Mucosa of rectum (tissue), 2 donors: ENCODE measurements at regions not wholly inside any gene's neighbourhood (a gene's known extent, or its start where the extent isn't known, plus 50 kb on each side); places are given as distances from the start of the nearest gene placed in this dataset.
A peak's percentile ranks its signal among the peaks of the same experiment; 100 is the strongest.
"Not testable (repeated sequence)": the region's sequence is repeated elsewhere in the genome, so short reads cannot be mapped to it uniquely, and the experiment has no call there.

ENCODE experiments used
- H3K27ac ChIP-seq, 2 donors: one replicate each; pipeline ENCODE4 v1.7.0; 2013; ENCODE audit warnings: inconsistent platforms in 2 of 2, low read depth in 2 of 2, low read length in 2 of 2
- H3K27me3 ChIP-seq, 2 donors: one replicate each; pipeline ENCODE4 v1.7.0; 2013; ENCODE audit warnings: low read length in 2 of 2; ENCODE audit not compliant: control insufficient read depth in 2 of 2, insufficient read depth in 2 of 2
- H3K36me3 ChIP-seq, 2 donors: one replicate each; pipeline ENCODE4 v1.7.0; 2013; ENCODE audit warnings: low read length in 2 of 2; ENCODE audit not compliant: control insufficient read depth in 2 of 2, insufficient read depth in 2 of 2
- H3K4me1 ChIP-seq, 2 donors: one replicate each; pipeline ENCODE4 v1.7.0; 2013; ENCODE audit warnings: low read length in 2 of 2, mild to moderate bottlenecking in 1 of 2; ENCODE audit not compliant: control insufficient read depth in 2 of 2, insufficient read depth in 2 of 2
- H3K4me3 ChIP-seq, 2 donors: one replicate each; pipeline ENCODE4 v1.7.0; 2013; ENCODE audit warnings: low read length in 2 of 2
- H3K9ac ChIP-seq, 2 donors: one replicate each; pipeline ENCODE4 v1.7.0; 2013; ENCODE audit warnings: low read length in 2 of 2, low read depth in 1 of 2, mild to moderate bottlenecking in 1 of 2
- H3K9me3 ChIP-seq, 2 donors: one replicate each; pipeline ENCODE4 v1.7.0; 2013; ENCODE audit warnings: low read length in 2 of 2; ENCODE audit not compliant: control insufficient read depth in 2 of 2
- donor health status: healthy.
- donor health status: Normal muscosa, but diverticular disease.

DNA sequence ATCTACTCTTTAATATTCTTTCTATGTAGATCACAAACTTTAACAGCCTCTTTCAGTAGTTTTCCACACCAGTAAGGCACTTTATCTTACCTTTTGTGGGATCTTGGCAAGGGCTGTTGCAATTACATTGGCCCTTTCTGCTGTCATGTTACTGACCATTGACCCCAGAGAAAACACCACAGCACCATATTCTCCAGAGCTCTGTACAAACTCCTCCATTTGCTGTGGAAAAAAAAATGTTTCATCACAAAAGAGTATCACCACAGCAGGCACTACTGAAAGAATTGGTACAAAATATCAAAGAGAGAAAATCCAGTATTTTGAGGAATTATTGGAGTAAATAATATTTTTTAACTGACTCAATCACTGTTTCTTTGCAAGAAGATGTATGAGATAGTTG lies 62.3 kb upstream of the UGT2A3 start:
- not testable (repeated sequence) for H3K9ac ChIP-seq, H3K27ac ChIP-seq, H3K4me1 ChIP-seq, H3K27me3 ChIP-seq, H3K36me3 ChIP-seq, H3K9me3 ChIP-seq, H3K4me3 ChIP-seq

DNA sequence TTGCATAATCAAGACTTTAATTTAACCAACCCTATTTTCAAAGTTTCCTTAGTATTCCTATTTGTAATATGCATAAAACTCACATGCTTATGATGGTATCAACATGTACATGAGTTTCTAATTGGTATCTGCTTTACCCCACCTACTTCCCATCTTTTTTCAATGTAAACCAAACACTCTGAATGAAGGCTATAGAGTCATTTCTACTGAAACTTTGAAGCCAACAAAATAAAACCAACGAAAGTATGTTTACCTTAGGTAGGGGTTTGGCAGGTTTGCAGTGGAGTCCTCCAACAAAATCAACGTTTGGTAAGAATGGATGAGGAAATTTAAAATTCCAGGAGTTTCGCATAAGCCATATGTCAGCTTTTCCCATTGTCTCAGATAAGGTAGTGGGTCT lies 66.4 kb upstream of the UGT2A3 start:
- not testable (repeated sequence) for H3K4me1 ChIP-seq, H3K9ac ChIP-seq, H3K27ac ChIP-seq, H3K4me3 ChIP-seq, H3K27me3 ChIP-seq, H3K36me3 ChIP-seq, H3K9me3 ChIP-seq

GRCh38 chr4:69019538-69020461 lies 68.2 kb upstream of the UGT2A3 start:
- peak overlapping the region in 1 of 2 donors; percentile 20 for H3K4me3 ChIP-seq
- not testable (repeated sequence) for H3K9ac ChIP-seq, H3K27ac ChIP-seq, H3K27me3 ChIP-seq, H3K4me1 ChIP-seq, H3K9me3 ChIP-seq, H3K36me3 ChIP-seq

DNA sequence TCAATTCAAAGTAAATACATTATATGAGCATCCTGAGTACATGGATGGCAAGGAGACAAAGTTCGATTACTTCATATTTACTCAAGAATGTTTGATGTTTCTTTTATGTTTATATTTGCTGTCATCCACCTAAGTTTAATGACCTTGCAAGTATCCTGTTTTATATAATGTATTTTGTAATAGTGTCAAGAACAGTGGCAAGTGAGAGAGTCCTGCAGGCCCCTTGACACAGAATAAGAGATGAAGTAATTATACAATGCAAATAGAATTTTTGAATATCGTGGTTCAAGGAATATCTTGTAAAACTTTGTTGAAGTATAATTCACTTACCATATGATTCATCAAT lies 68.8 kb upstream of the UGT2A3 start:
- H3K36me3 ChIP-seq = not testable (repeated sequence)

DNA sequence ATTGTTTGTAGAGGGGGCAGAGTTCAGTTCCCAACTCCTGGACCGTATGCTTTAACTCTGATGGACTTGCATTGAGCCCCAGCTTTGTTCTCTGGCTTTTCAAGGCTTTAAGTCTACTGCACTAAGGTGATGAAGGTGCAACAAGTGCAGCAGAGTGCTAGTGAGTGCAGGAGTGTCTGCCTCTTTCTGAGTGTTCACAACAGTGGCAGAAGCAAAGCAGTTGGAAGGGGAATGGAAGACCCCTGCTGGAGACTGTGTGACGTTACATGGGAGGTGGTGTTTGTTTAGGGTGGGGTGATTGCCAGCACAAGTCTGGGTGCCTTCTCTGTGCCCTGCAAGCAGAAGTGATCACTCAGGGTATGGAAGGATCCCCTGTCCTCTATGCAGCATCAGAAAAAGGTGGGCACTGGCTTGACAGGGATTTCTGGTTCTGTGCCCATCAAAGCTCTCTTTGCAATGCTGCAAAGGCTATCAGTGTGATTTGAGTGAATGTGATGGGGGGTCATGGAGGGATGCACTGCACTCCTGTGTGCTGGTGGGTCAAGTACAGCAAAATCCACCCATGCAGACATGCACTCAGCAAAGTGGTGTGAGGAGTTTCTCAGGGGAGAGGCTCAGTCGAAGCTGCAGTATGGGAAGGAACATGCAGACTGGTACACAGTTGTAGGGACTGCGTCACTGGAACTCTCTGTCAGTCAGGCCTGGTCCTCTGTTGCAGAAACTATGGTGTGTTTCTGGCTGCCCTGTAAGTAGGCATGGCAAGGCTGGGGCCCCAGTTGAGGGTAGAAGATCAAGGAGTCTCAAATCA lies 70.9 kb upstream of the UGT2B7 start:
- no peak overlapping the region for H3K27ac ChIP-seq
- H3K4me3 ChIP-seq = peak overlapping the region in 1 of 2 donors; percentile 15
- H3K27me3 ChIP-seq = no peaks in the 10 kb centered on the region
- H3K9me3 ChIP-seq = no peaks in the 10 kb centered on the region
- H3K36me3 ChIP-seq = no peaks in the 10 kb centered on the region
- no peak overlapping the region for H3K9ac ChIP-seq
- peaks cover 0 to 4% of the 10 kb centered on the region in 2 donors for H3K4me1 ChIP-seq

More for the DNA sequence above, 68.8 kb upstream of the UGT2A3 start:
- H3K27ac ChIP-seq, H3K9ac ChIP-seq, H3K4me1 ChIP-seq, H3K9me3 ChIP-seq, H3K27me3 ChIP-seq, H3K4me3 ChIP-seq: not testable (repeated sequence)

- no peaks in the 10 kb centered on the region for H3K36me3 ChIP-seq
- no peak overlapping the region for H3K9ac ChIP-seq
- H3K4me3 ChIP-seq = no peak overlapping the region
- H3K4me1 ChIP-seq = peaks cover 0 to 4% of the 10 kb centered on the region in 2 donors
- no peaks in the 10 kb centered on the region for H3K27me3 ChIP-seq
- no peaks in the 10 kb centered on the region for H3K9me3 ChIP-seq
- H3K27ac ChIP-seq = no peak overlapping the region
Measured at GRCh38 chr4:69025999-69026387, 70.3 kb upstream of the UGT2B7 start.

DNA sequence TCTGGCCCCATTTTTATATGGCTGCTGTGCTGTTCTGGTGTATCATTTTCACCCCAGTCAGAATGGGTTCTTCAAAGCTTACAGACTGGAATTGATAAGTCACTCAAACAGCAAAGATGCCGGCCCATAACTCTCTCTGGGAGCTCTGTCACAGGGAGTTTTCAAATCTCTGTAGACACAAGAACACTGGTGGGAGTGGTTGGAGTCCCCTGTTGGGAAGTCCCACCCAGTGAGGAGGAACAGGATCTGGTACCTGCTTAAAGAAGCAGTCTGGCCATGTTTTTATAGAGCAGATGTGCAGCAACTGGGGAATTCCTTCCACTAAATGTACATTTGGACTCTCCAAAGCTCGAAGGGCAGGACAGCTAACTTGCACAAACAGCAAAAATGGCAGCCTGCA lies 69.3 kb upstream of the UGT2B7 start:
- peaks cover 0 to 4% of the 10 kb centered on the region in 2 donors for H3K4me1 ChIP-seq
- no peak overlapping the region for H3K4me3 ChIP-seq
- H3K9me3 ChIP-seq = no peaks in the 10 kb centered on the region
- H3K36me3 ChIP-seq = no peaks in the 10 kb centered on the region
- H3K9ac ChIP-seq = no peak overlapping the region
- H3K27ac ChIP-seq = no peak overlapping the region
- no peaks in the 10 kb centered on the region for H3K27me3 ChIP-seq

DNA sequence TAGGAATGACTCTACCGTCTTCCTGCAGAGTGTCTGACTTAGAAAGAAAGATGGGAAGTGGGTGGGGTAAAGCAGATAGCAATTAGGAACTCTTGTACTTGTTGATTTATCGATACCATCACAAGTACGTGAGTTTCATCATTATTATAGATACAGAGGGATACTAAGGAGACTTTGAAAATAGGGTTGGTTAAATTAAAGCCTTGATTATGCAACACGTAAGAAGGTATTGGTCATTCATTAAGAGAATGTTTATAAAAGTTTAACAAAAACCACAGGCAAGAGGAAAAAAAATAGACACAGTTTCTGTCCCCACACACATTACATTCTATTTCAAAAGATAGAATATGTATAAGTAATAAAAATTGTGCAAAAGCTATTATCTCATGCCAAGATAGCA lies 65.9 kb upstream of the UGT2B7 start:
- Histone ChIP-seq H3K9me3 (no peaks in the 10 kb centered on the region), H3K36me3 (no peaks in the 10 kb centered on the region), H3K4me3 (no peak overlapping the region), H3K27ac (no peak overlapping the region), H3K27me3 (no peaks in the 10 kb centered on the region), H3K9ac (no peak overlapping the region), H3K4me1 (peaks cover 0 to 3% of the 10 kb centered on the region in 2 donors)

- Histone ChIP-seq H3K4me3 (no peak overlapping the region), H3K9me3 (no peaks in the 10 kb centered on the region), H3K27ac (no peak overlapping the region), H3K9ac (no peak overlapping the region), H3K36me3 (no peaks in the 10 kb centered on the region), H3K4me1 (no peaks in the 10 kb centered on the region), H3K27me3 (no peaks in the 10 kb centered on the region)
Measured at GRCh38 chr4:69032847-69033638, 63.2 kb upstream of the UGT2B7 start.

- H3K9ac ChIP-seq, H3K4me1 ChIP-seq, H3K4me3 ChIP-seq, H3K36me3 ChIP-seq, H3K27ac ChIP-seq, H3K9me3 ChIP-seq, H3K27me3 ChIP-seq: not testable (repeated sequence)
Measured at GRCh38 chr4:69034315-69034740, 61.9 kb upstream of the UGT2B7 start.
